HEK293 (cell line): ENCODE measurements at regions not wholly inside any gene's neighbourhood (a gene's known extent, or its start where the extent isn't known, plus 50 kb on each side); places are given as distances from the start of the nearest gene placed in this dataset.

Experiments used
- CTCF ChIA-PET: fragments of 350-600 bp; formaldehyde crosslinking; extraction: SDS; loops from one replicate; lab custom pipeline; 2021; ENCODE audit warnings: antibody characterized with exemption; lab: Yijun Ruan, JAX
- POLR2A ChIA-PET: fragments of 300-600 bp; formaldehyde crosslinking; extraction: SDS; loops from one replicate; lab custom pipeline; 2020; ENCODE audit warnings: antibody characterized with exemption, inconsistent platforms; lab: Yijun Ruan, JAX
- H3K27ac ChIP-seq: fragments of 200-500 bp; sonication (Bioruptor generic); 2 replicates; pipeline ENCODE4 v1.5.1; 2014; ENCODE audit warnings: low read depth, low read length, control low read depth, inconsistent platforms; ENCODE audit errors: extremely low read depth
- H3K36me3 ChIP-seq, 2 experiments: fragments of 200-500 bp in 1 of 2; sonication (Bioruptor generic) in 1 of 2; 1 replicate in 1 of 2; 2 replicates in 1 of 2; pipeline ENCODE4 v1.5.1; 2014 to 2017; ENCODE audit warnings: inconsistent platforms in 2 of 2, low read length in 2 of 2; ENCODE audit not compliant: control insufficient read depth in 2 of 2, insufficient read depth in 1 of 2
- H3K4me1 ChIP-seq: fragments of 200-500 bp; sonication (Bioruptor generic); 2 replicates; pipeline ENCODE4 v1.5.1; 2014; ENCODE audit warnings: mild to moderate bottlenecking, low read length, inconsistent platforms; ENCODE audit not compliant: control insufficient read depth, insufficient read depth
- H3K4me3 ChIP-seq: 2 replicates; pipeline ENCODE4 v1.5.1; 2011; ENCODE audit warnings: low read depth, mild to moderate bottlenecking, control low read depth, low read length, moderate library complexity
- H3K9me3 ChIP-seq: fragments of 200-500 bp; sonication (Bioruptor generic); 2 replicates; pipeline ENCODE4 v1.5.1; 2014; ENCODE audit warnings: low read depth, low read length, inconsistent platforms; ENCODE audit not compliant: control insufficient read depth, insufficient read depth
- CTCF ChIP-seq: fragments of 450-650 bp; formaldehyde crosslinking; IDR thresholded peaks from 2 replicates; pipeline ENCODE4 v1.5.1; 2016; ENCODE audit warnings: missing biosample characterization, missing genetic modification characterization
- FEZF1 ChIP-seq: fragments of 450-650 bp; formaldehyde crosslinking; IDR thresholded peaks from 2 replicates; pipeline ENCODE4 v1.5.1; 2016; ENCODE audit warnings: missing biosample characterization, missing genetic modification characterization
- KLF1 ChIP-seq: fragments of 450-650 bp; formaldehyde crosslinking; IDR thresholded peaks from 2 replicates; pipeline ENCODE4 v1.5.1; 2016; ENCODE audit warnings: missing biosample characterization, missing genetic modification characterization
- KLF16 ChIP-seq: fragments of 450-650 bp; formaldehyde crosslinking; IDR thresholded peaks from 2 replicates; pipeline ENCODE4 v1.5.1; 2017; ENCODE audit warnings: missing biosample characterization, missing genetic modification characterization
- OVOL3 ChIP-seq: fragments of 450-650 bp; formaldehyde crosslinking; IDR thresholded peaks from 2 replicates; pipeline ENCODE4 v1.5.1; 2016; ENCODE audit warnings: missing biosample characterization, missing genetic modification characterization
- REPIN1 ChIP-seq: fragments of 450-650 bp; formaldehyde crosslinking; IDR thresholded peaks from 2 replicates; pipeline ENCODE4 v1.5.1; 2017; ENCODE audit warnings: missing biosample characterization, missing genetic modification characterization, low read depth
- SP2 ChIP-seq: fragments of 450-650 bp; formaldehyde crosslinking; IDR thresholded peaks from 2 replicates; pipeline ENCODE4 v1.5.1; 2016; ENCODE audit warnings: missing biosample characterization, missing genetic modification characterization
- YY2 ChIP-seq: fragments of 450-650 bp; formaldehyde crosslinking; IDR thresholded peaks from 2 replicates; pipeline ENCODE4 v1.5.1; 2016; ENCODE audit warnings: missing biosample characterization, missing genetic modification characterization
- ZBTB44 ChIP-seq: fragments of 450-650 bp; IDR thresholded peaks from 2 replicates; pipeline ENCODE4 v1.5.1; 2018; ENCODE audit warnings: missing biosample characterization, mild to moderate bottlenecking, missing genetic modification characterization
- ZBTB49 ChIP-seq: fragments of 450-650 bp; formaldehyde crosslinking; IDR thresholded peaks from 2 replicates; pipeline ENCODE4 v1.5.1; 2016; ENCODE audit warnings: missing biosample characterization, missing genetic modification characterization, low read depth
- ZNF157 ChIP-seq: fragments of 450-650 bp; formaldehyde crosslinking; IDR thresholded peaks from 2 replicates; pipeline ENCODE4 v1.5.1; 2016; ENCODE audit warnings: missing biosample characterization, missing genetic modification characterization
- ZNF221 ChIP-seq: fragments of 450-650 bp; formaldehyde crosslinking; IDR thresholded peaks from 2 replicates; pipeline ENCODE4 v1.5.1; 2017; ENCODE audit warnings: missing biosample characterization, missing genetic modification characterization, borderline replicate concordance
- ZNF23 ChIP-seq: fragments of 450-650 bp; formaldehyde crosslinking; IDR thresholded peaks from 2 replicates; pipeline ENCODE4 v1.5.1; 2016; ENCODE audit warnings: missing biosample characterization, missing genetic modification characterization, borderline replicate concordance
- ZNF248 ChIP-seq: fragments of 450-650 bp; formaldehyde crosslinking; IDR thresholded peaks from 2 replicates; pipeline ENCODE4 v1.5.1; 2017; ENCODE audit warnings: missing biosample characterization, missing genetic modification characterization
- ZNF473 ChIP-seq: fragments of 450-650 bp; formaldehyde crosslinking; IDR thresholded peaks from 2 replicates; pipeline ENCODE4 v1.5.1; 2017; ENCODE audit warnings: missing biosample characterization, missing genetic modification characterization
- ZNF549 ChIP-seq: fragments of 450-650 bp; IDR thresholded peaks from 2 replicates; pipeline ENCODE4 v1.5.1; 2018; ENCODE audit warnings: missing biosample characterization, missing genetic modification characterization, mild to moderate bottlenecking, inconsistent platforms, moderate library complexity
- ZNF555 ChIP-seq: fragments of 450-650 bp; formaldehyde crosslinking; conservative IDR thresholded peaks from 2 replicates; pipeline ENCODE4 v1.5.1; 2017; ENCODE audit warnings: missing biosample characterization, mild to moderate bottlenecking, missing genetic modification characterization, inconsistent platforms
- ZNF670 ChIP-seq: fragments of 450-650 bp; formaldehyde crosslinking; IDR thresholded peaks from 2 replicates; pipeline ENCODE4 v1.5.1; 2016; ENCODE audit warnings: missing biosample characterization, missing genetic modification characterization, low read depth
- ZNF704 ChIP-seq: fragments of 450-650 bp; formaldehyde crosslinking; IDR thresholded peaks from 2 replicates; pipeline ENCODE4 v1.5.1; 2016; ENCODE audit warnings: missing biosample characterization, missing genetic modification characterization
- ZNF768 ChIP-seq: fragments of 450-650 bp; formaldehyde crosslinking; IDR thresholded peaks from 2 replicates; pipeline ENCODE4 v1.5.1; 2018; ENCODE audit warnings: missing biosample characterization, mild to moderate bottlenecking, missing genetic modification characterization
- ZSCAN16 ChIP-seq: fragments of 450-650 bp; formaldehyde crosslinking; IDR thresholded peaks from 2 replicates; pipeline ENCODE4 v1.5.1; 2016; ENCODE audit warnings: missing biosample characterization, missing genetic modification characterization
- TF ChIP-seq, protein P1 (sequence below): fragments of 450-650 bp; formaldehyde crosslinking; IDR thresholded peaks from 2 replicates; pipeline ENCODE4 v1.5.1; 2016; ENCODE audit warnings: missing biosample characterization, missing genetic modification characterization, borderline replicate concordance

GRCh38 chr10:10956681-10957542 lies 60.8 kb upstream of the CELF2 start:
- TF ChIP-seq, protein P1, sequence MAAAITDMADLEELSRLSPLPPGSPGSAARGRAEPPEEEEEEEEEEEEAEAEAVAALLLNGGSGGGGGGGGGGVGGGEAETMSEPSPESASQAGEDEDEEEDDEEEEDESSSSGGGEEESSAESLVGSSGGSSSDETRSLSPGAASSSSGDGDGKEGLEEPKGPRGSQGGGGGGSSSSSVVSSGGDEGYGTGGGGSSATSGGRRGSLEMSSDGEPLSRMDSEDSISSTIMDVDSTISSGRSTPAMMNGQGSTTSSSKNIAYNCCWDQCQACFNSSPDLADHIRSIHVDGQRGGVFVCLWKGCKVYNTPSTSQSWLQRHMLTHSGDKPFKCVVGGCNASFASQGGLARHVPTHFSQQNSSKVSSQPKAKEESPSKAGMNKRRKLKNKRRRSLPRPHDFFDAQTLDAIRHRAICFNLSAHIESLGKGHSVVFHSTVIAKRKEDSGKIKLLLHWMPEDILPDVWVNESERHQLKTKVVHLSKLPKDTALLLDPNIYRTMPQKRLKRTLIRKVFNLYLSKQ (tag by site-specific recombination): no peak
- no peak for TF ChIP-seq ZNF670 (tag by site-specific recombination)
- TF ChIP-seq ZNF221 (tag by site-specific recombination): no peak
- TF ChIP-seq KLF1 (tag by site-specific recombination): no peak
- TF ChIP-seq ZBTB49: no peak
- TF ChIP-seq SP2: no peak
- no peak for TF ChIP-seq ZNF157
- TF ChIP-seq ZNF473 (tag by site-specific recombination): no peak
- no peak for TF ChIP-seq ZBTB44 (tag by site-specific recombination)
- no peak for TF ChIP-seq CTCF (tag by site-specific recombination)
- no peak for TF ChIP-seq OVOL3 (tag by site-specific recombination)
- no peak overlapping the region for H3K4me3 ChIP-seq
- H3K4me1 ChIP-seq: no peaks in the 10 kb centered on the region
- ChIA-PET CTCF (interaction anchor here (0.6 kb wide), 1 partner anchor 96 kb away, joined by 4 read pairs; no protein-coding TSS in a partner anchor), POLR2A (no interaction called here)
- H3K36me3 ChIP-seq: no peaks in the 10 kb centered on the region
- H3K27ac ChIP-seq: no peak overlapping the region
- H3K9me3 ChIP-seq: no peaks in the 10 kb centered on the region

GRCh38 chr10:10958041-10958440 lies 59.6 kb upstream of the CELF2 start:
- no peak for TF ChIP-seq ZNF549 (tag by site-specific recombination)
- TF ChIP-seq, all 188 proteins: peak for 0
- ChIA-PET CTCF (interaction anchor here (0.7 kb wide), 1 partner anchor 14 kb away, joined by 3 read pairs; no protein-coding TSS in a partner anchor), POLR2A (interaction anchor here (0.5 kb wide), 1 partner anchor 129 kb away, joined by 8 read pairs; no protein-coding TSS in a partner anchor)
- Histone ChIP-seq H3K4me1 (no peaks in the 10 kb centered on the region), H3K4me3 (no peak overlapping the region), H3K27ac (no peak overlapping the region), H3K9me3 (no peaks in the 10 kb centered on the region), H3K36me3 (no peaks in the 10 kb centered on the region)

GRCh38 chr10:10959666-10960065 lies 58.0 kb upstream of the CELF2 start:
- H3K4me1 ChIP-seq: no peaks in the 10 kb centered on the region
- no peak overlapping the region for H3K27ac ChIP-seq
- no peak overlapping the region for H3K4me3 ChIP-seq
- no peaks in the 10 kb centered on the region for H3K9me3 ChIP-seq
- H3K36me3 ChIP-seq: no peaks in the 10 kb centered on the region
- CTCF ChIA-PET: interaction anchor here (0.8 kb wide), 1 partner anchor 78 kb away, joined by 3 read pairs; no protein-coding TSS in a partner anchor
- POLR2A ChIA-PET: no interaction called here
- TF ChIP-seq ZNF704 (no peak), ZNF23 (no peak), FEZF1 (tag by site-specific recombination) (no peak), YY2 (tag by site-specific recombination) (no peak), ZNF555 (tag by site-specific recombination) (no peak), KLF16 (tag by site-specific recombination) (no peak), ZSCAN16 (tag by site-specific recombination) (no peak), ZNF221 (tag by site-specific recombination) (no peak), ZNF768 (tag by site-specific recombination) (no peak), ZNF248 (no peak), REPIN1 (no peak), ZNF549 (tag by site-specific recombination) (no peak)
